Activated gamma-delta T cell treated with Interleukin-2 at 50 U/mL for 16 hours (primary cell): ENCODE measurements at regions not wholly inside any gene's neighbourhood (a gene's known extent, or its start where the extent isn't known, plus 50 kb on each side); places are given as distances from the start of the nearest gene placed in this dataset.

ENCODE experiments used
- DNase-seq: peaks from one replicate; pipeline ENCODE4 v3.0.0-alpha.2; 2020

- no peak for DNase-seq
Measured at GRCh38 chrX:45975633-45976032, 569.6 kb downstream of the ZNF674 start.

GRCh38 chrX:45972636-45973035, 572.6 kb downstream of the ZNF674 start:
- no peak for DNase-seq

DNA sequence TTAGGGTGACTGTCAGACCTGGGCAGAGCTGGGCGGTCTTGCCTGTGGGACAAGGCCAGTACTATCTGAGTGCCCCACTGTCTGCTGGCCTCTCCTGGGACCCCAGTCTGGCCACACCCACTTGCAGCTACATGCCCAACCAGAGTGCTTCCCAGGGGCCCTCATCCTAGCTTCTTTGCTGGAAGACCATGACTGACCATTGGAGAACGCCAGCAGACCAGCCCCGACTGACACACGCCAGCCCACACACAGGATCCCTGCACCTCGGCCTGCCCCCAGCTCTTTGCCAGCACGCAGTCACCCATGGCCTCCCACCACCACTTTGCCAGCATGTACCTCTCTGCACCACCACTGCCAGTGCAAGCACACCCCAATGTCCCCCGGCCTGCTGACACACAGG, 585.7 kb downstream of the ZNF674 start:
- DNase-seq: no peak

DNA sequence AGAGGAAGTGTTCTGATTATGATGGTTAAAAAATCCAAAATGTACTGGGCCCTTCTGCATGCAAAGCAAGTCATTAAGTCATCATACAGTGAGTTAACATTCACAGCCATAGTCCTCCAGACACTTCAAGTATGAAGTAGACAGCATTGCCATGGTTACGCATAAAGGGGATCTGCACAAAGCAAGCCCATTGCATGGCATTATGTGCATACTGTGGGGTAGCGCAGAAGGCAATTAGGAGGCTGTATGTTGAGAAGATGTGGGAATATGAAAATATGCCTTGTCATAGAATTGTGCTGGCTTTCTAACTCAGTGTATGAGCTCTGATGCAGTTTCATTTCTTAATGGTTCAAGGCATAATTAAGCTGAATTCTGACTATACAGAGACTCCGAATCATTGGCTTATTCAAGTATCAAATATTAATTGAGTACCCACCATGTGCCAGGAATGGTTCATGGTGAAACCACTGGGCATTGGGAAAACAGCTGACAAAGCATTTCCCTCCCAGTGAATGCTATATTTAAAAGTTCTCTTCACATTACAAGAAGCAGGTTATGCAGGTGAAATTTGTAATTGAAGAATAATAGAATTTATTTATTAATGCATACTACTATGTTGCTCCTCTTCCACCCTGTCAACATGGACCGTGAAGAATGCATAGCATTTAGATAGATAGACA, 588.9 kb downstream of the ZNF674 start:
- DNase-seq: no peak

DNA sequence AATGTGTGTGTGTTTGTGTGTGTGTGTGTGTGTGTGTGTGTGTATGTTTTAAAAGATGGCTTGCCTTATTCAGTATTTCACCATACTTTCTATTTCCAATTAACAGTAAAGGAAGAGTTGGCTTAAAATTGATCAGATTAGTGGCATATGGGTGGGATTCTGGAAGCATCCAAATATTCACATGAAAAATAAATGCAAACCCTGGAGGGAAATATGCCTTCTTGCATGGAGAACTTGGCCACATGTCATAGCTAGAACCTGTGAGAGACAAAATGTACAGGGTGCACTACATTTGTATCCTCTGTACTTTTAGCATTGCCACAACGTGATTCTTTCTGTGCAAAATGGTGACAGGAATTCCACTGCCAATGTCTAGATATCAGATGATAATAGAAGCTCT, 589.6 kb downstream of the ZNF674 start:
- DNase-seq: no peak

- DNase-seq: no peak
Measured at GRCh38 chrX:45954026-45954425, 591.2 kb downstream of the ZNF674 start.

- DNase-seq: no peak
Measured at GRCh38 chrX:45952030-45952429, 593.2 kb downstream of the ZNF674 start.

DNA sequence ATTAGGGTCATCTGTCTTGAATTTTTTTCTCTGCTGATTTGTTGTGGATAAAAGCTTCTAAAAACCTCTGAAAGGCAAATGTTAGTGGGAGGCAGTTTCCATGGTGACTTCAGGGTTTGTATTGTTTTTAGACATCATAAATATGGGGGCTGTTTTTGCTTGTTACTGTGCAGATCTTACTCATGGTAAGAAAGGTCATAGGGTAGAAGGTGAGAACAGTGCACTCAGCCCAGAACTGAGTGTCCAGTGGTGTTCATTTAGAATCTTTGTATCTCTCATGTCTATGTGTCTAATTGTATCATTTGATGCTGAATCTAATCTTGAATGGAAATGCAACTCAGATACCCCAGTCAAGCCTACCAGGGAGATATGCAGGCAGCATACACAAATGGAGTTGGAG, 609.8 kb downstream of the ZNF674 start:
- DNase-seq: no peak

DNA sequence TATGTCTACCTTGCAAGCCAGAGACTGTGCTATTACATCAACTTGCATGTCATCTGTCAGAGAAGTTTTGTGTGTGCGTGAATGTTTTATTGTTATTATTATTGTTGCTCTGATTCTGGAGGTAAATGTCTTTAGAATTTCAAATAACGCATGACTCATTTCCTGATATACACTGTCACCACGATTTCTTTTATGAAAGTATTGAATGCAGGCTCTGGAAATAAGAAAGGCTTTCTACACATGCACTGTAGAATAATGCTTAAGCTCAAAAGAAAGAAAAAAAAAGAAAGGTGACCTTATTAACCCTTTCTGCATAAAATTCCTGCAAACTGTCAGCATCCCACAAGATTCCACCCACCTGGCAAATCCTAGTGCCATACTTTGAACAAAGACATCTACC, 632.9 kb downstream of the ZNF674 start:
- DNase-seq: no peak

GRCh38 chrX:45907786-45908185, 637.4 kb downstream of the ZNF674 start:
- no peak for DNase-seq

DNA sequence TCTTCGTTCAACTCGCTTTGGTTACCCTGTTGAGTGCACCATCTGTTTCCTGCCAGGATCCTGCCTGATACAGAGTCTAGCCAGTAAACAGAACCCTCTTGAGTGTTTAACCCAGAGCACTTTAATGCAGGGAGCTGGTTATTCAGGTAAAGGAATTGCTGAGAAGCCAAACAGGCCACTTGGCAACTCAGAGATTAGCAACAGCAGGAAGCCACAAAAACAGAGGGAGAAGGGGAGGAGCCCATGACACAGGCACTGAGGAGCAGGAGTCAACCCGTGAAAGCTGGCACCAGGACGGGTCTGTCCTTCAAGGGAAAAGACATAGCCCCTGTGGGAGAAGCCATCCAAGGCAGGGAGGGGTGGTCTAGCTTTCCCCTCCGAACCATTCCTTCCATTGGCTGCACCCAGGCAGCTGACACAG, 641.4 kb downstream of the ZNF674 start:
- DNase-seq: no peak

GRCh38 chrX:45900766-45901615, 644.2 kb downstream of the ZNF674 start:
- no peak for DNase-seq

GRCh38 chrX:45894864-45895645, 650.2 kb downstream of the ZNF674 start:
- DNase-seq: no peak

- no peak for DNase-seq
Measured at GRCh38 chrX:45889471-45889870, 655.8 kb downstream of the ZNF674 start.

GRCh38 chrX:45888518-45888917, 656.7 kb downstream of the ZNF674 start:
- DNase-seq: no peak

GRCh38 chrX:45885931-45886330, 659.3 kb downstream of the ZNF674 start:
- no peak for DNase-seq

GRCh38 chrX:45879512-45879911, 665.7 kb downstream of the ZNF674 start:
- no peak for DNase-seq

GRCh38 chrX:45876206-45876605, 669.0 kb downstream of the ZNF674 start:
- DNase-seq: no peak

- no peak for DNase-seq
Measured at GRCh38 chrX:45873781-45874180, 671.4 kb downstream of the ZNF674 start.

DNA sequence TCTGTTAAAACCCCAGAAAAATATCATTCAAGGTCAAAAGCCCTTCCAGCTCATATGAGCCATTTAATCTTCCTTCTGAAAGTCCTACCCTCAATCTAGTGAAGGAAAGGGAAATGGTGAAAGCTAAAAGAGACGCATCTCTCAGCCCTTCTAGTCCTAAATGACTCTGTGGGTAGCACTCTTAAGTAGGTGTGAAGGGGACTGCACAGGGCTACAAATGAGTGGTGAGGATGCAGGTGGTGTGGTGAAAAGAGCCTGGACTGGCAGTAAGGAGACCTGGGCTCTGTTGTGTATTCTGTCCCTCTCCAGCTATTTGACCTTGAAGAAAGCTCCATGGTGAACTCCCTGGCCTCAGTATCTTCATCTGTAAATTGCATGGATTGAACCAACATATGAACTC, 671.8 kb upstream of the DIPK2B start:
- no peak for DNase-seq

- DNase-seq: no peak
Measured at GRCh38 chrX:45868425-45868824, 667.7 kb upstream of the DIPK2B start.

DNA sequence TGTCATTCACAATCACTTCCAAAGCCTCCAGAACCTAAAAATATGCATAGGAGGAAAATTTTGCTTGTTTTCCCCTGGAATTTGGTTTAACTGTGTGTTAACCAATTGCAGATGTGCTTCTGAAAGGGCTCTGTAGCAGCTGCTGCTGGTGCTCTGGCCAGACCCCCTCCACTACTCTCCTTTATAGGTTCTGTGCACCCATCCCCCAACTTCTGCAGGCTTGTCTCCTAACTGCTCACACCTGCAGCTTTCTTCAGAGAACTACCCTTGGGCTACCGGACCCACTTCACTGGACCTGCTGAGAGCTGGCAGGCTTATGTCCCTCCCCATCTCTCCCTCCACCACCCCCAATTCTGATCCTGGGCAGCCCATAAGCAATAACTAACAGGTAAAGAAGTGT, 662.1 kb upstream of the DIPK2B start:
- no peak for DNase-seq

DNA sequence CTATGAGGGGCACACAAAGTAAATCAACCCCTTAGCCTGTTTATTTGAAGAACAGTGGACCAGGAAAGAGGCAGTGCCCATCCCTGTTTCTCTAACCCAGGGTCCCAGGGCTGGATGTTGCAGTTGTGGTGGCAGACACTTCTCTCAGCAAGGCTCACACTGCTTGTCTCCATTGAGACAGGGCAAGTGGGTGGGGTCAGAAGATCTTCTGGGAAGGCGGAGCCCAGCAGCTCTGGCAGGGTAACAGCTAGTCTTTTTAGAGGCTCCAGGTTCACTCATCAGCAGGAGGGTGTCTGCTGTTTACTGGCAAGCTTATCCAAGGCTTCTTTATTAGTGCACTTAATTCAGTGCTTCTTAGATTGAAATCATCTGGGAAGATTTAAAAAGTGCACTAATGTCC, 659.8 kb upstream of the DIPK2B start:
- DNase-seq: no peak

DNA sequence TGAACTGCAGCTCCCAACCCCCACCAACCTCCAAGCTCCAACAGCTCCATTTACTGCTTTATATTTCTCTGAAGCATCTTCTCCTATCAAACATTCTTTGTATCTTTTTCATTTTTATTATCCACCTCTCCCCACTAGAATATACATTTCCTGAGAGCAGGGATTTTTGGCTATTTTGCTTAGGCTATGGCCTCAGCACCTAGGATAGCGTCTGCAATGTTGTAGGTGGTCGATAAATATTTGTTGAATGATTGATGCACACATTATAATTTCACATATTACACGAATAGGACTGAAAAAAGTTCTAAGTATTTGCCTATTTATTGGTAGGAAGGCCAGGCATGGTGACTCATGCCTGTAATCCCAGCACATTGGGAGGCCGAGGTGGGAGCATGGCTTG, 658.7 kb upstream of the DIPK2B start:
- DNase-seq: no peak
